GM23338 (cell line): ENCODE measurements at regions not wholly inside any gene's neighbourhood (a gene's known extent, or its start where the extent isn't known, plus 50 kb on each side); places are given as distances from the start of the nearest gene placed in this dataset.
"Not testable (repeated sequence)": the region's sequence is repeated elsewhere in the genome, so short reads cannot be mapped to it uniquely, and the experiment has no call there.

Source experiments
- ATAC-seq: fragments of 200-7000 bp; cut with Tn5 transposase; 3 replicates; pipeline ENCODE4 v1.9.1; 2020
- DNase-seq: peaks from one replicate; pipeline ENCODE4 v3.0.0-alpha.2; 2015; ENCODE audit warnings: low spot score
- H2AFZ ChIP-seq: fragments of 200-600 bp; sonication (generic); 2 replicates; pipeline ENCODE4 v1.8.0; 2016; ENCODE audit warnings: antibody characterized with exemption, mild to moderate bottlenecking, moderate library complexity
- H3F3A ChIP-seq: fragments of 200-600 bp; sonication (generic); replicated peaks from 2 replicates; pipeline ENCODE4 v1.8.0; 2017; ENCODE audit warnings: antibody characterized with exemption, mixed run types, low read depth
- H3K27ac ChIP-seq: fragments of 200-600 bp; sonication (generic); 2 replicates; pipeline ENCODE4 v1.6.1; 2016; ENCODE audit warnings: low read depth
- H3K27me3 ChIP-seq: fragments of 200-600 bp; sonication (generic); 2 replicates; pipeline ENCODE4 v1.8.0; 2016; ENCODE audit warnings: mild to moderate bottlenecking, mixed run types, moderate library complexity; ENCODE audit not compliant: insufficient read depth
- H3K36me3 ChIP-seq: fragments of 200-600 bp; sonication (generic); 2 replicates; pipeline ENCODE4 v1.8.0; 2016; ENCODE audit warnings: mild to moderate bottlenecking; ENCODE audit not compliant: insufficient read depth
- H3K4me1 ChIP-seq: fragments of 200-600 bp; sonication (generic); 2 replicates; pipeline ENCODE4 v1.8.0; 2016; ENCODE audit warnings: mild to moderate bottlenecking, moderate library complexity; ENCODE audit not compliant: insufficient read depth
- H3K4me2 ChIP-seq: fragments of 200-600 bp; sonication (generic); 2 replicates; pipeline ENCODE4 v1.7.1; 2017; ENCODE audit warnings: mixed run types
- H3K4me3 ChIP-seq: fragments of 200-600 bp; sonication (generic); 2 replicates; pipeline ENCODE4 v1.6.1; 2016; ENCODE audit warnings: mixed run types
- H3K79me2 ChIP-seq: fragments of 200-600 bp; sonication (generic); replicated peaks from 2 replicates; pipeline ENCODE4 v1.8.0; 2017; ENCODE audit warnings: mild to moderate bottlenecking; ENCODE audit not compliant: insufficient read depth
- H3K9me2 ChIP-seq: fragments of 200-600 bp; sonication (generic); 2 replicates; pipeline ENCODE4 v1.8.0; 2017; ENCODE audit not compliant: insufficient read depth
- H4K20me1 ChIP-seq: fragments of 200-600 bp; sonication (generic); replicated peaks from 2 replicates; pipeline ENCODE4 v1.8.0; 2017; ENCODE audit warnings: mild to moderate bottlenecking; ENCODE audit not compliant: insufficient read depth
- H3K27ac Mint-ChIP-seq: 2 replicates; pipeline ENCODE4 v1.8.0; 2020; ENCODE audit warnings: inconsistent platforms, mild to moderate bottlenecking, moderate library complexity, mixed read lengths
- H3K27me3 Mint-ChIP-seq: 3 replicates; pipeline ENCODE4 v1.8.0; 2022; ENCODE audit warnings: low read depth, mild to moderate bottlenecking, moderate library complexity, mixed read lengths, inconsistent platforms; ENCODE audit not compliant: insufficient read depth, poor library complexity
- H3K36me3 Mint-ChIP-seq: 3 replicates; pipeline ENCODE4 v1.8.0; 2021; ENCODE audit warnings: low read depth, mild to moderate bottlenecking, inconsistent platforms, moderate library complexity, mixed read lengths
- H3K4me1 Mint-ChIP-seq: 3 replicates; pipeline ENCODE4 v1.8.0; 2020; ENCODE audit warnings: mild to moderate bottlenecking, inconsistent platforms, mixed read lengths
- H3K4me3 Mint-ChIP-seq: 3 replicates; pipeline ENCODE4 v1.8.0; 2021; ENCODE audit warnings: moderate library complexity, mild to moderate bottlenecking, inconsistent platforms, mixed read lengths
- H3K9me3 Mint-ChIP-seq: 3 replicates; pipeline ENCODE4 v1.8.0; 2020; ENCODE audit warnings: moderate library complexity, mild to moderate bottlenecking, inconsistent platforms, mixed read lengths
- EZH2 ChIP-seq: fragments of 200-600 bp; sonication (generic); IDR thresholded peaks from one replicate; pipeline ENCODE4 v1.8.0; 2017; ENCODE audit warnings: antibody characterized with exemption, mild to moderate bottlenecking, low read depth; ENCODE audit not compliant: unreplicated experiment
- EZH2phosphoT487 ChIP-seq: fragments of 200-600 bp; sonication (generic); IDR thresholded peaks from one replicate; pipeline ENCODE4 v1.8.1; 2018; ENCODE audit warnings: antibody characterized with exemption; ENCODE audit not compliant: unreplicated experiment
- JUNB ChIP-seq: IDR thresholded peaks from one replicate; pipeline ENCODE4 v1.6.1; 2016; ENCODE audit warnings: antibody characterized with exemption; ENCODE audit not compliant: unreplicated experiment
- NANOG ChIP-seq: IDR thresholded peaks from 2 replicates; pipeline ENCODE4 v1.6.1; 2016; ENCODE audit warnings: antibody characterized with exemption, borderline replicate concordance
- POLR2AphosphoS5 ChIP-seq: IDR thresholded peaks from 2 replicates; pipeline ENCODE4 v1.6.1; 2016; ENCODE audit warnings: antibody characterized with exemption, low read depth
- STAT1 ChIP-seq: IDR thresholded peaks from one replicate; pipeline ENCODE4 v1.6.1; 2016; ENCODE audit warnings: antibody characterized with exemption; ENCODE audit not compliant: unreplicated experiment
- ZNF114 ChIP-seq: fragments of 250-450 bp; sonication (Bioruptor Pico); IDR thresholded peaks from 2 replicates; pipeline ENCODE4 v1.5.0; 2020; ENCODE audit warnings: mild to moderate bottlenecking, moderate library complexity
- ZNF331 ChIP-seq: fragments of 250-450 bp; sonication (Bioruptor Pico); IDR thresholded peaks from 2 replicates; pipeline ENCODE4 v1.5.0; 2020; ENCODE audit warnings: low read depth, mild to moderate bottlenecking, moderate library complexity
- TF ChIP-seq, protein P1 (sequence below): IDR thresholded peaks from one replicate; pipeline ENCODE4 v1.6.1; 2018; ENCODE audit warnings: antibody characterized with exemption; ENCODE audit not compliant: unreplicated experiment
- TF ChIP-seq, protein P2 (sequence below): IDR thresholded peaks from 2 replicates; pipeline ENCODE4 v1.6.1; 2016; ENCODE audit warnings: antibody characterized with exemption
- TF ChIP-seq, protein P3 (sequence below), 2 experiments: fragments of 200-600 bp in 1 of 2; sonication (generic) in 1 of 2; conservative IDR thresholded peaks; 2 replicates each; pipeline versions ENCODE4 v1.5.1 to v1.6.1; 2016 to 2017; ENCODE audit warnings: antibody characterized with exemption in 2 of 2, low read depth in 2 of 2, mild to moderate bottlenecking in 2 of 2, moderate library complexity in 1 of 2

DNA sequence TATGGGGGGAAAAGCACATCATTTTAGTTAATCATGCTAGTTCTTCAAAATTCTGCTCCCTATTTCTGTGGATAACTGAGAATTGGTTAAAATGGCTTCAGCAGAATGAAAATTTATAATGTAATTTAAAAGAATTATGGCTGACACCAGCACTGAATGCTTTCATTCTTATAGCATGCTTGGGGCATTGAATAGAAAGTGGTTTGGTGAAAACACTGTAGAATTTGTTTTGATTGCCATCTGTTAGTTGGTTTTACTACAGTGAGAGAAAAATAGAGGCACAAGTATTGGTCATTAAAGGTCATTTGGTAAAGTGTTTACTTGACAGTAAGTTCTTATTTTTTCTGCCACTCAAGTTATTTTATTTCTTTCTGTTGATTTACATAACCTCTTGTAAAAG is 70.8 kb downstream of the PRORP start:
- TF ChIP-seq, protein P1, sequence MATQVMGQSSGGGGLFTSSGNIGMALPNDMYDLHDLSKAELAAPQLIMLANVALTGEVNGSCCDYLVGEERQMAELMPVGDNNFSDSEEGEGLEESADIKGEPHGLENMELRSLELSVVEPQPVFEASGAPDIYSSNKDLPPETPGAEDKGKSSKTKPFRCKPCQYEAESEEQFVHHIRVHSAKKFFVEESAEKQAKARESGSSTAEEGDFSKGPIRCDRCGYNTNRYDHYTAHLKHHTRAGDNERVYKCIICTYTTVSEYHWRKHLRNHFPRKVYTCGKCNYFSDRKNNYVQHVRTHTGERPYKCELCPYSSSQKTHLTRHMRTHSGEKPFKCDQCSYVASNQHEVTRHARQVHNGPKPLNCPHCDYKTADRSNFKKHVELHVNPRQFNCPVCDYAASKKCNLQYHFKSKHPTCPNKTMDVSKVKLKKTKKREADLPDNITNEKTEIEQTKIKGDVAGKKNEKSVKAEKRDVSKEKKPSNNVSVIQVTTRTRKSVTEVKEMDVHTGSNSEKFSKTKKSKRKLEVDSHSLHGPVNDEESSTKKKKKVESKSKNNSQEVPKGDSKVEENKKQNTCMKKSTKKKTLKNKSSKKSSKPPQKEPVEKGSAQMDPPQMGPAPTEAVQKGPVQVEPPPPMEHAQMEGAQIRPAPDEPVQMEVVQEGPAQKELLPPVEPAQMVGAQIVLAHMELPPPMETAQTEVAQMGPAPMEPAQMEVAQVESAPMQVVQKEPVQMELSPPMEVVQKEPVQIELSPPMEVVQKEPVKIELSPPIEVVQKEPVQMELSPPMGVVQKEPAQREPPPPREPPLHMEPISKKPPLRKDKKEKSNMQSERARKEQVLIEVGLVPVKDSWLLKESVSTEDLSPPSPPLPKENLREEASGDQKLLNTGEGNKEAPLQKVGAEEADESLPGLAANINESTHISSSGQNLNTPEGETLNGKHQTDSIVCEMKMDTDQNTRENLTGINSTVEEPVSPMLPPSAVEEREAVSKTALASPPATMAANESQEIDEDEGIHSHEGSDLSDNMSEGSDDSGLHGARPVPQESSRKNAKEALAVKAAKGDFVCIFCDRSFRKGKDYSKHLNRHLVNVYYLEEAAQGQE, result no peak
- TF ChIP-seq EZH2 (no peak), STAT1 (no peak), NANOG (no peak), ZNF114 (CRISPR knock-in tag) (no peak)
- TF ChIP-seq, protein P2, sequence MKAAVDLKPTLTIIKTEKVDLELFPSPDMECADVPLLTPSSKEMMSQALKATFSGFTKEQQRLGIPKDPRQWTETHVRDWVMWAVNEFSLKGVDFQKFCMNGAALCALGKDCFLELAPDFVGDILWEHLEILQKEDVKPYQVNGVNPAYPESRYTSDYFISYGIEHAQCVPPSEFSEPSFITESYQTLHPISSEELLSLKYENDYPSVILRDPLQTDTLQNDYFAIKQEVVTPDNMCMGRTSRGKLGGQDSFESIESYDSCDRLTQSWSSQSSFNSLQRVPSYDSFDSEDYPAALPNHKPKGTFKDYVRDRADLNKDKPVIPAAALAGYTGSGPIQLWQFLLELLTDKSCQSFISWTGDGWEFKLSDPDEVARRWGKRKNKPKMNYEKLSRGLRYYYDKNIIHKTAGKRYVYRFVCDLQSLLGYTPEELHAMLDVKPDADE, result no peak
- Mint-ChIP-seq H3K9me3 (no peaks in the 10 kb centered on the region), H3K4me1 (no peaks in the 10 kb centered on the region), H3K27me3 (no peaks in the 10 kb centered on the region), H3K4me3 (no peak overlapping the region), H3K27ac (no peak overlapping the region), H3K36me3 (peaks cover 6% of the 10 kb centered on the region)
- Histone ChIP-seq H3K36me3 (no peaks in the 10 kb centered on the region), H3K4me1 (no peaks in the 10 kb centered on the region), H3K4me2 (no peak overlapping the region), H3K27me3 (no peaks in the 10 kb centered on the region), H3K27ac (no peak overlapping the region), H2AFZ (no peak overlapping the region), H4K20me1 (no peaks in the 10 kb centered on the region), H3K4me3 (no peak overlapping the region), H3K9me2 (no peaks in the 10 kb centered on the region), H3K79me2 (no peaks in the 10 kb centered on the region), H3F3A (no peaks in the 10 kb centered on the region)
- no peak for DNase-seq
- ATAC-seq, result no peak

DNA sequence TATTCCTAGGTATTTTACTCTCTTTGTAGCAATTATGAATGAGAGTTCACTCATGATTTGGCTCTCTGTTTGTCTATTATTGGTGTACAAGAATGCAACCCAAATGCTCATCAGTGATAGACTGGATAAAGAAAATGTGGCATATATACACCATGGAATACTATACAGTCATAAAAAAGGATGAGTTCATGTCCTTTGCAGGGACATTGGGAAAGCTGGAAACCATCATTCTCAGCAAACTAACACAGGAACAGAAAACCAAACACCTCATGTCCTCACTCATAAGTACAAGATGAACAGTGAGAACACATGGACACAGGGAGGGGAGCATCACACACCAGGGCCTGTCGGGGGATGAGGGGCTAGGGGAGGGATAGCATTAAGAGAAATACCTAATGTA is 71.8 kb downstream of the PRORP start:
- not testable (repeated sequence) for H3K4me3 Mint-ChIP-seq, H3F3A ChIP-seq, H3K9me2 ChIP-seq, H3K27me3 ChIP-seq, H3K4me3 ChIP-seq, H4K20me1 ChIP-seq, H3K4me2 ChIP-seq, H3K4me1 ChIP-seq, H3K9me3 Mint-ChIP-seq, H3K36me3 ChIP-seq, H3K36me3 Mint-ChIP-seq, H3K27me3 Mint-ChIP-seq, H3K79me2 ChIP-seq, H3K4me1 Mint-ChIP-seq, DNase-seq, H3K27ac Mint-ChIP-seq, H3K27ac ChIP-seq, ATAC-seq, H2AFZ ChIP-seq

DNA sequence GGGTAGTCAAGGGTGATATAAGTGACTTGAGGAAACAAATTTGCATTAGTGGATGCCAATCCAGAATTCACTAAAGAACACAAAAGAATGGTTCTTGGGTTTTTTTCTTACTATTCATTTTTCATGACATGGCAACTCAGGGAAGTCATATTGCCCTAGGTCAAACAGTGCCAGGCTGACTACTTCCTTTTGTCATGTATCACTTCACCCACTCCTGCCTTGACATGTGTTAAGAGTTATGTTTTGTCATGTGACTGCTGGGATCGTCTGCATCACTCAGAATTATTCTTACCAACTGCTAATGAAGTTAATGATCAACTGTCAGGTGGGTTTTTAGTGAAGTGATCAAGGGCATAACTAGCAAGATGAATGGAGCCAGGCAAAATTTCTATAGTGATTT is 74.2 kb downstream of the PRORP start:
- Histone ChIP-seq H3F3A (no peaks in the 10 kb centered on the region), H3K27ac (no peak overlapping the region), H3K27me3 (no peaks in the 10 kb centered on the region), H3K9me2 (no peaks in the 10 kb centered on the region), H3K4me2 (no peak overlapping the region), H2AFZ (no peak overlapping the region), H3K36me3 (no peaks in the 10 kb centered on the region), H3K4me3 (no peak overlapping the region), H4K20me1 (no peaks in the 10 kb centered on the region), H3K79me2 (no peaks in the 10 kb centered on the region), H3K4me1 (no peaks in the 10 kb centered on the region)
- DNase-seq (no peak), ATAC-seq (no peak)
- no peaks in the 10 kb centered on the region for H3K9me3 Mint-ChIP-seq
- H3K27ac Mint-ChIP-seq, result no peak overlapping the region; the same call in 1 of the 2 replicates
- H3K27me3 Mint-ChIP-seq, result no peaks in the 10 kb centered on the region
- H3K4me1 Mint-ChIP-seq, result no peaks in the 10 kb centered on the region
- no peak overlapping the region for H3K4me3 Mint-ChIP-seq
- H3K36me3 Mint-ChIP-seq, result peaks cover 6% of the 10 kb centered on the region
- TF ChIP-seq, protein P3, sequence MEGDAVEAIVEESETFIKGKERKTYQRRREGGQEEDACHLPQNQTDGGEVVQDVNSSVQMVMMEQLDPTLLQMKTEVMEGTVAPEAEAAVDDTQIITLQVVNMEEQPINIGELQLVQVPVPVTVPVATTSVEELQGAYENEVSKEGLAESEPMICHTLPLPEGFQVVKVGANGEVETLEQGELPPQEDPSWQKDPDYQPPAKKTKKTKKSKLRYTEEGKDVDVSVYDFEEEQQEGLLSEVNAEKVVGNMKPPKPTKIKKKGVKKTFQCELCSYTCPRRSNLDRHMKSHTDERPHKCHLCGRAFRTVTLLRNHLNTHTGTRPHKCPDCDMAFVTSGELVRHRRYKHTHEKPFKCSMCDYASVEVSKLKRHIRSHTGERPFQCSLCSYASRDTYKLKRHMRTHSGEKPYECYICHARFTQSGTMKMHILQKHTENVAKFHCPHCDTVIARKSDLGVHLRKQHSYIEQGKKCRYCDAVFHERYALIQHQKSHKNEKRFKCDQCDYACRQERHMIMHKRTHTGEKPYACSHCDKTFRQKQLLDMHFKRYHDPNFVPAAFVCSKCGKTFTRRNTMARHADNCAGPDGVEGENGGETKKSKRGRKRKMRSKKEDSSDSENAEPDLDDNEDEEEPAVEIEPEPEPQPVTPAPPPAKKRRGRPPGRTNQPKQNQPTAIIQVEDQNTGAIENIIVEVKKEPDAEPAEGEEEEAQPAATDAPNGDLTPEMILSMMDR (conservative IDR thresholded peaks at IDR 0.05; ENCODE audit: low read depth in 2 of 2), result no peak
- TF ChIP-seq NANOG (no peak), ZNF114 (CRISPR knock-in tag) (no peak), JUNB (no peak), ZNF331 (no peak), EZH2phosphoT487 (no peak), POLR2AphosphoS5 (no peak)
